HG02938 (cell line): ENCODE measurements at regions not wholly inside any gene's neighbourhood (a gene's known extent, or its start where the extent isn't known, plus 50 kb on each side); places are given as distances from the start of the nearest gene placed in this dataset.

Experiments used
- ATAC-seq: cut with Tn5 transposase; IDR thresholded peaks from one replicate; pipeline ENCODE4 v1.9.1; 2021; ENCODE audit warnings: mild to moderate bottlenecking, moderate library complexity; ENCODE audit not compliant: unreplicated experiment

DNA sequence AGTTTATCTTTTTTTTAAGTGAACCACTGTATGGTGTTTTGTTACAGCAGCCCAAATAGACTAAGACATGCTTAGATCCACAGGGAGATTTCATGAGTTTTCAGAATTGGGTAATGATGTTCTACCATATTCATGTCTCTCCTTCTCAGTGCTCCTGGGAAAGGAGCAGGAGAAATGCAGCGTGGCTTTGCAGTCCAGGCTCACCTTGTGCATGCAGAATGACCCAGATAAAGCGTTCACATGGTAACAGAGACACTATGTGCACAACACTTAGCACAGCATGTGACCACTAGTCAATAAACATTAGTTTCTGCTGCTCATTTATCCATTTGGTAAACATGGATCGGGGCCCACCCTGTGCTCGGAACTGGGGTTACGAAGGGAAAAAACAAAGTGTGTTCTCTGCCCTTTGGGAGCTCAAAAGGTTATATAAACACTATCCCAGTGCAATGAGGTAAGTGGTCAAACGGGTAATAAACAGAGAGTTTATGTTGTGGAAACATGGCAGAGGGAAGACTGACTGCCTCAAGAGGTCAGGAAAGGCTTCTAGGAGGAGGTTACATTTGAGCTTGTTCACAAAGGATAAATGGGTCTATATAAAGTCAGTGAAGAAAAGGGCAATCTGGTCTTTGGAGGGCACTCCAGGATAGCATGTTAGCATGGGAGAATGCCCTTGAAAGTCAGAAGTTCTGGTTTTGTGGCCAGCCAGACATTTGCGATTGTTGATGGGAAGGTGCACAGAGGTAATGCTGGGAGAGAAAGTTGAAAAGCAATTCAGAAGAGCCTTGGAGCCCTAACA is 299.2 kb downstream of the TDRD15 start:
- ATAC-seq = no peak

DNA sequence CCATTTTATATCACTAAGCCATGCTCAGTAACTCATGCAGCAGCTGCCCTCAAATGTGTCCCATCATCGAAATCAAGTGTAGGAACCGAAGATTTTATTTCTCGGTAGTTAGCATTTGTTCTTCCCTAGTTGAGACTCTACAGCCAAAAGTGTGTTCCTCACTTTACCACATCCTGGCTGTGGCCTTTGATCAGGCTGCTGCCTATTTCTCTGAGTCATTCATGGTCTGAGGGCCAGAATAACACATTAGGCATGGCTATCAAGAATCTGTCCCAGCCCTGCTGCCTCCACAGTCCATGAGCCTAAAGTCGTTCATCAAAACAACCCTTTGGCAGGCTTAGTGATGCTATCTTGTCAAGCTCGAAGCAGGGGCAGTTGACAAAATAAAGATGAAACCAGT is 300.1 kb downstream of the TDRD15 start:
- no peak for ATAC-seq

DNA sequence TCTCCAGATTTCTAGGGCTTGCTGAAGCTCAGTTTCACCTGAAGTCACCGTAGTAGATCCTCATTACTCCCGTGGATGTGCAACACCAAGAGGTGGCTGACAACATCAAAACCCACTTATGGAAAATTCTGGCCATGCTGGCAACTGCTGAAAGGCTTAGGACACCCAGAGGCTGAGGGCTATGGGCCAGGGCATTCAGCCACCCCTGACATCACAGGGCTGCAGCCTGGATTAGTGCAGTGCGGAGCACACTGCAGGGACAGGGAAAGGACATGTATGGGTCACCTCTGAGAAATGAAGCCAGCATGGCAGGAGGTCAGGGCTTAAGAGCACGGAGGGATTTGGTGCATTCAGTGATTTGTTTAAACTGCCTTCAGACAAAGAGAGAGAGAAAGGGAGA is 300.6 kb downstream of the TDRD15 start:
- ATAC-seq = no peak

DNA sequence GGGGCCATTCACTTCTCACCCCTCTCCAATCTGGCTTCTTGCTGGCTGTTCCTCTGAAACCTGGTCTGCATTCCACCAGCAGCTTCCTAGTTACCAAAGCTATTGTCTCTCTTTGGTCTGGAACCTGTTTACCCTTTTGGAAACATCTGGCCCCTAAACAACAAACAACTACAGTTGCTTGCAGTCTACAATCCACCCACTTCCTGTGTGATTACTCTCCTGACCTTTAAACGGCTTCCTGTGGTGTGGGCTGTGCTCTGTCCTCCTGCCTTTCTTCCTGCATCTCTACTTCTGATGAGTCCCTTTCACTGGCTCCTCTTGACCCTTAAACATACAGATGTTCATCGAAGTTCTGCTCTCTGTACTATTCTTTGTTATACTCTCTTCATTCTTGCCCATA is 303.8 kb downstream of the TDRD15 start:
- no peak for ATAC-seq

DNA sequence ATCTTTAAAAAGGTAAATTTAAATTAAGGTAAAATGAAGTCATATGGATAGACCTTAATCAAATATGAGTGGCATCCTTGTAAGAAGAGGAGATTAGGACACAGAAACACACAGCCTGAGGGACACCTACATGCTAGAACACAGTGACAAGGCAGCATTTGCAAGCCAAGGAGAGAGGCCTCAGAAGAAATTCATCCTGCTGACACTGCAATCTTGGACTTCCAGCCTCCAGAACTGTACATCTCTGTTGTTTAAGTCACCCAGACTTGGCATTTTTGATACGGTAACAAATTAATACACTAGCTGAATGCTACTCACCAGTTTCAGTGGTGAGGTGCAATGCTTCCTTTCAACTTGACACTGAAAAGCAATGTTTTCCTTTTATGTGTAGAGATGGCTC is 305.0 kb downstream of the TDRD15 start:
- ATAC-seq = no peak

DNA sequence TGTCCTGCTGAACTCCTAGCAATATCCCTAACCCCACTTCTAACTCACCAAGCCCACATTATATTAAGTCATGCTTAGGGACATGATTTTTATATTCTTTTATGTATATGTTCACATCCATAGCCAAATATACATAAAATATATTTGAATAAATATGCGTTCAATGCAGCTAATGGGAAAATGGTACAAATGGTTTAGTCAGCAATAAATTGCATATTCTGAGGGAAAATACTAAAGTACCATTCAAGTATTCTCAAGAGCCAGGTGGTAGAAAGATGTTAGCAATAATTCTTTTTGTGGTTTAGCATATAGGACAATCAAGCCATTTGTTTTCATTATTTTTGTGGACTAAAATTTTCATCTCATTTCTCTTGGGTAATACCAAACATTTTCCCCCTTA is 306.0 kb downstream of the TDRD15 start:
- ATAC-seq = no peak

DNA sequence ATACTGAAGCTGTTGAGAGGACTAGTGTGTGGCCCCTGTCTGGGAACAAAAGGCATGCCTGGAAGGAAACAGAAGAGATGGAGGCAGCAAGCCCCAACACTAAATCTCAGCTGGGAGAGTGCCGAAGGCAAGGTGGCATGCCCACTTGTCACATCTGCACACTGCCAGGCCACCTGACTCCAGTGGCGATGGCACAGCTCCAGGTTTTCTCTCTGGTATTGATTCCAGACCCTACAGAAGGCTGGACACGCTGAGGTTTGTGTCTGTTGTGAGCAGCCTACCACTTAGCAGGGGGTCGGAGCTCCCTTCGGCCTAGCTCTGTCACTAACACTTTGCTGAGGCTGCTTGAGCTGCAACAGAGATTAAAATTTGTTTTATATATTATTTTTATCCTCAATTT is 307.3 kb downstream of the TDRD15 start:
- no peak for ATAC-seq

DNA sequence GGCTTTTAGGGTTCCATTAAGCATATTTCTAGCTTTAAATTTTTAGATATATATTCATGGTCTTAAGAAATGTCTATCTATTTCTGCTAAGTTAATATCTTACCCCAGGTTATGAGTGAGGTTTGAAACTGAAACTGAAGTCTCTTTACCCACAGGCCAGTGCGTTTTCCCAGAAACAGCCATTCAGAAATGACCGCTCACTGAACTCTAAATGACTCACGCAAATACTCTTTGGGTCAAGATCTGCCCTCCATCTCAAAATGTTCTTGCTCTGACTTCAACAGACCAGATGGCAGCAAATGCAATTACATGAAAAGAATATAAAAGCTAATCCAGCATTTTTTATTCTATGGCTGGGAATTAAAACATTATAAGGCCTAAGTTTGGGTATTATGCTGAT is 315.2 kb downstream of the TDRD15 start:
- ATAC-seq = no peak

DNA sequence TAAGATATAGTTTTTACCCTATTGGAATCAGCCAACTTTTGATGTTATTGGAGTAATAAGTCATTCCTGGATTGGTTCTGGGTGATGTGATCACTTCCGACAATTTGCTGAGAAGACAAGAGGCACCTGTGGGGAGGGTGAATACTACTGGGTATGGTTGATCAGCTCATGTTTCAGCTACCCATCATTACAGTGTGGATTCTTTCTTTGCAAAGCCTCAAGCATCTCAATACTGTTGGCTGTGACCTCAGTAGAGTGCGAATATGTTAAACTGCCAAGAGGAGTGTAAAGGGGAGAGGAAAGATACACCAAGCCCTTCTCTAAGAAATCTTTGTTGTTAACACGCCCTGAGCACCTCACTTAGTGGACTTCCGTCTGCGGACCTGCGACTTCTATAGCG is 317.7 kb downstream of the TDRD15 start:
- no peak for ATAC-seq

DNA sequence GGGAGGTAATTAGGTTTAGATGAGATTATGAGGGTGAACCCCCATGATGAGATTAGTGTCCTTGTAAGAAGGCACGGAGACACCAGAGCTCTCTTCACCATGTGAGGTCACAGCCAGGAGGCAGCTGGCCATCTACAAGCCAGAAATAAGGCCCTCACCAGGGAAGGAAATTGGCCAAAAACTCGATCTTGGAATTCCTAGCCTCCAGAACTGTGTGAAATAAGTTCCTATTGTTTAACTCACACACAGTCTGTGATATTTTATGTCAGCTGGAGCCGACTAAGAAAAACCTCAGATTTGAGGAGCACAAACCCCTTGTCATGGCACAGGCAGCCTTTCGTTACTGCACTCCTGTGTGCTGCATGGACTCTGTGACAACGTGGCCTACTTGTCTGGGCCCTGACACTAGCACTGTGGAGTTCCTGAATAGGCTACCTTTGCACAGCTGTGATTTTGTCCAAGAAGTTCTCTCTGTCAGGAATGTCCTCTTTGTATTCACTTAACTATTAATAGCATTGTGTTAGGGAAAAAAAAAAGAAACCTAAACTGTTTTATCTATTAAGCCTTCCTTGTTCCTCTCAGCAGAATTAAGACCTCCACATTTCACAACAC is 319.8 kb downstream of the TDRD15 start:
- no peak for ATAC-seq

DNA sequence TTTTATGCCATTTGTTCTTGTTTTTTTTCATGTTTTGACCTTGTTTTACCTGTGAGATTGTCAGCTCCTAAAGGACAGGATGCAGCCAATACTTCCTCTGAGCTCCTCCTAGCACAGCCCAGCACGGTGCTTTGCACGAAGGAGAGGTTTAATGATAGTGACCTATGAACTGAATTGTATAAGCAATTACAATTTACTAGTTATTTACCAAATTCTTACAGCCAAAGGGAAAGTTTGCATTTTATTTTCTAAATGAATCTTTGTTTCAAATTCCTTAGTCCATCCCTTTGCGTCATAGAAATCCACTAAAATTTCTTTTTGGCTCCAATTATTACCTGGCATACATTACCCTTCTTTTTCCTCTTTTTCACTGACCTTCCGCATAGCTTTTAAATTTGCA is 326.1 kb downstream of the TDRD15 start:
- no peak for ATAC-seq

DNA sequence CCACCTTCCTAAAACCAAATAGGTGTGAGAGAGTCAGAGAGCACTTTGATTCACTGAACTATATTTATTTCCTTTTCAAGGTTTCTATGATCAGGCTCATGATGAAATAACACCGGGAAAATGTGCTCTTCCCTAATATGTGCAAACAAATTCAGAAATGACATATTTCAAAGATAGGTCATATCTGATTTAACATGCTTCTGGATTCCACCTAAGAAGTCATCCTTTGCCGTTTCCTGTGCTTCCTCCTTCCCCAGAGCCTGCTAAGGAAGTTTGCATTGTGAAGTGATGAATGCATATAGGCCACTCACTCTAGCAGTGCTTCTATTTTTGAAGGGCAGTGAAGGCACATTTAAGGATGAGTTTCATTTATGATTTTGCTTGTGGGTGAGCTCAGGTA is 327.6 kb downstream of the TDRD15 start:
- ATAC-seq = no peak

DNA sequence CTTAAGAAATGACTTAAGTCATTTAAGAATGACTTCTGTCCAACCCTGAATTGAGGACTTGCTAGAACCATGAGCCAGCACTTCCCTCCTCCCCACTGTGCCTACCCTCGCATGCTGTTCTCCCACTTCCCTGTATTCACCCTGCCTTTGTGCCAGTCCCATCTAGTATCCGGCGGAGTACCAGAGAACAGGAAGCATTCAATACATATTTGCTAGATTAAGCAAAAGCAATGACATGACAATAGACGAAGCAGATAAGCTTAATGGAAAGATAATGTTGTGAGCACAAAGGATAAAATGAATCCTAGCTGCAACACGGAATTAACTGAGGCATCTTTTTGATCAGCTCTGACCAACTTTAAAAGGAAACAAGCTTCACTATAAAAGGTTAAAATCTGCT is 328.5 kb downstream of the TDRD15 start:
- no peak for ATAC-seq

DNA sequence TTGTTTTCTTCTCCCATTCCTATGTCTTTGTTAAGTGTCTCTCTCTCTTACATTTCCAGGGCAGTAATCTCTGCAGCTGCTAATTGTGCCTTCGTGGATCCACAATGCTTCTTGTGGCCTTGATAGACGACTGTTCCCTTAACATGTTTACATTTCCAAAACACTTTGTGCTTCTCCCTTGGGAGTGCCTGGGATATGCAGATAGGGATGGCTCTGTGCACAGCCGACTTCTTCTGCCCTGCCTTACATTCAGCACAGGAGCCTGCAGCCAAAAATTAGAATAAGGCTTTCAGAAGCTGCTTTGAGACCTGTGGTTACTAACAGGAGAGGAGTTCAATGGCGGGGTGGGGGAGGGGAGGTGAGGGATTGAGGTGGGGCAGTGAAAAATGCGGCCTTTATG is 328.9 kb downstream of the TDRD15 start:
- ATAC-seq = no peak

DNA sequence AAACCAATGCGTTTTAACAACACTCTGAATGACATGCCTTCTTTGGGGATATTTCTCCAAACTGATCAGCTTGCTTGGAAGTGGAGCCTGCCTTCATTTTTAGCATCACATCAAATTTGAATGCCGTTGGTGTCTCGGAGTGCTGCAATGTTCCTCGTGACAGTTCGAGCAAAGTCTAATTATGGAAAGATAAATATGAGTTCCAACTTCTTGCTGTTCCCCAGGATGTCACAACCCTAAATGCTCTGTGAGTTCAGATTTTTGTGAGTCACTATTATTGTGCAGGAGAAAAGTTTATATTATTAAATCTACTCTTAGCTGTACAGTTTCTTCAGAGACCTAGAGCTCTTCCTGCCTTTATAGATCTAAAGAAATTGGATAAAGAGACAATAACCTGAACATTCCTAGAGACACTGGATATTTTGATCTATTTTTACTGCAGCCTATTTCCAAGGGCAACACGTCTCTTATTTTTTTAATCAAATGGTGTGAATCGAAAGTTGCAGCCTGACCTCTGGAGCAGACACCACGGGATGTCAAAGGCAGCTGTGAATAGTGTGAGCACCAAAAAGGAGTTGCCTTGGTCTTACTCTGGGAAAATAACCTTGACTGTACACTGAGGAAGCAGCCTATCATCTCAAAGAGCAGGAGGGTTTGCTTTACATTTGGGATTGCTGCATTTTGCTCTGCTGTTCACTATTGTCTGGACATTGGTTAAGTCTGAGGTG is 330.1 kb downstream of the TDRD15 start:
- ATAC-seq = no peak

DNA sequence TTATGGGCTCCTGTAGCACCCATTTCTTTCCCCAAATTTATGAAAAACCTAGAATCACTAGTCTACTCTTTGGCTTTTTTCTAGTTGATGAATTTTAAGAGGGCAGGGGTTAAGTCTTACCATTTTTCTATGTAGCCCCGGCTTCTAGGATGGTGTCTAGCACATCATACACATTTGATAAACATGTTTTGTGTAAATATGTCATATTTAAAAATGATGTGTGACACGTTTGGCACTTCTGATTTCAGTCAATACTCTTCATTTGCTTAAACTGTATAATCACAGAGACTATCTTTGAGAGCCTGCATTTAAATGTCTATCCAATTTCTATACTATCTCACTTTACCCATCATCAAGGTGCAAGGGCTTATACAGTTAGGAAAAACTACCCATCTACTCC is 331.1 kb downstream of the TDRD15 start:
- ATAC-seq = no peak

DNA sequence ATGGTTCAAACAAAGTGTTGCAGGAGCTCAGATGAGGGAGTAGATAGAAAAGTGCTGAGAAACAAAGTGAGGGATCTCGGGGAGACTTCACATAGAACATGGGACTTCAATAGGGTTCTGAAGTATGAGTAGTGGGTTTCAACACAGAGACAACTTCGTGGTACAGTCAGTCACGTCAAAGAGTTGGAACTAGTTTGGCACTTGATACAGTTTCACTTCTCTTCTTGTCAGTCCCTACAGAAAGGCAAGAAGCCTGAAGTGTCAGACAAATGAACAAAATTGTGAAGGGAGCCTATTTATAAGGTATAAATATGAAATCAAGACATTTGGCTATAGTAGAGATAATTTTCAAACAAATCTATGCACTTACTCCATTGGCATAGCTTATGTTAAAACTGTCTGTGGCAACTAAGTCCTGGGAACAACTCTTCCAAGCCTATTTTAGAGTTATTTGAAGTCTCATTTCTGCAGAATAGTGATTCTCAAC is 338.0 kb downstream of the TDRD15 start:
- ATAC-seq = no peak

DNA sequence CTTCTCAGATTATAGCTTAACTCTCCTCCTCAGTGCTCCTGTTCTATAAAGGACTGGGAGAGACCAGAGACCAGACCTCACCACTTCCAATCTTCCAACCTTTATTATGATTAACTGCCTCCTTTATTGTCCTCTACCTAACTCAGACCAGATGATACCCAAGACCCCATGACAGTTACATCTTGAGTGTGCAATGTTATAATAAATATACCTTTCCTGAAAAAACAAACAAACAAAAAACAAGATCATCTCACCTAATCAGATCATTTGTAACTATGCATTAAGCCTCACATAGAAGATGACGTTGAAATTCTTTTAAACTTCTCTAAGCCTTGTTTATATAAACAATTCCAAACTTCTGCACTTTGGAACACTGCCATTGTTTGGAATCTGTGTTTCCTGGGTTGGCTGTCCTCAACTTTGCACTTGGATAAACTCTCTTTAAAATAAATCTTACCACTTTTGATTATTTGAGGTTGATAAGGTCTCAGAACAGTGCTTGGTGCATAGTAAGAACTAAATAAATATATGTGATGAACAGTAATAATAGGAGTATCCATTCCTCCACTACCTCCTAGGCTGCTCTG is 342.7 kb downstream of the TDRD15 start:
- ATAC-seq = no peak

DNA sequence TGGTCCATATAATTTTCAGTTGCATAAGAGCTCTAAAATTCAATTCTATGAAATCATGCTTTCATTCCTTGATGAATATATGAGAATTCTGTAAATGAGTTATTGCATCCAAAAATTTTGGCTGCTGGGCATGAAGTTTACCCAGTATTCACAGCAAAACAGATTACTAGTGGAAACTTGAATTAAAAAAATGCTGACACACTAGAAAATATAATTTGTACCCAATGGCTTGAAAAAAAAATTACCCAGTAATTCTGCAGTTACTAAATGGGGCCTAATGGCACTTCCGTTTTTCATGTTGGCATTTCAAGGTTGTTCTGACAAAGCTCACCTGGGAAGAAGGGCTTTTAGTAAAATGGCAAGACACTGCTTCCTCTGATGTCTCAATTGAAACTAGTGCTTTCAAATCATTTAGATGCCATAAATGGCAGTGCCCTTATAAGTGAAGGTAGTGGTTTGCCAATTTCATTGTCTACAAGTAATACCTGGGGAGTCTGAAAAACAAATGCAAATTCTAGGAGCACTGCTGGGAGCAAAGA is 343.6 kb downstream of the TDRD15 start:
- ATAC-seq = no peak

DNA sequence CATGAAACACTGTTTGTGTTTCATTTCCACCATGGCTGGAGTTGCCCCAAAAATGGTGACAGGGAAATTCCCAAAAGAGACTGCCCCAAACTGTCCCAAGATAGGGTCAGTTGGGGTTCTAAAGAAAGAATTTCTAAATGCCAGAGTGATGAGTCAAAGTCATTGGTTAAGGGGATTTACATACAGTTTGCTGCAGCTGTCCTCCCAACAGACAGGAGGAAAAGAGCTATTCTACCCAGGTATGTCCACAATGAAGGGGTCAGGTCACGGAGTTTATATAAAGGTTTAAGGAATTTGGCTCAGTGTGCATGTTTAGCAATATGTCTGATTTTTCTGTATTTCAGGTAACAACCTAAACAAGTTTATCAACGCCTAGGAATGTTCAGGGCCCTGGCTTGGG is 344.1 kb downstream of the TDRD15 start:
- ATAC-seq = no peak

DNA sequence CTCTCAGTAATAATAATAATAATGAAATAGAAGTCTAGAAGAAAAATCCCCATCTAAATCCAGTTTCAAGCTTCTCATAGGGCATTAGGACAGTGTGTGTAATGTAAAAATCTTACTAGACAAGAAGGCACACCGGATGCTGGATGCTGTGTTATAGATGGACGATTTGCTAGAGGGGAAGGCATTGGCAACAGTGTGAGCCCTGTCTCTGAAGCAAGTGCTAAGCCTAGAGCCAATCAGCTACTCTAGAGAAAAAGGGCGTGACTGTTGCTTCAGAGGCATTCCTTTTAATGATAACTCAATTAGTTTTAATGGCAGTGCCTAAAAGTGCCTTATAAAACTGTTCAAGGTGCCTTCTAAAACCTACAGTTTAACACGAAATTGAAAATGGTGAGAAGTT is 344.9 kb downstream of the TDRD15 start:
- no peak for ATAC-seq
